NCI-H1105 treated with DMSO at 0.1 percent for 48 hours (cell line): ENCODE measurements at regions not wholly inside any gene's neighbourhood (a gene's known extent, or its start where the extent isn't known, plus 50 kb on each side); places are given as distances from the start of the nearest gene placed in this dataset.

Experiments used
- DNase-seq: peaks from one replicate; lab custom pipeline; 2025; lab: John Stamatoyannopoulos, UW

DNA sequence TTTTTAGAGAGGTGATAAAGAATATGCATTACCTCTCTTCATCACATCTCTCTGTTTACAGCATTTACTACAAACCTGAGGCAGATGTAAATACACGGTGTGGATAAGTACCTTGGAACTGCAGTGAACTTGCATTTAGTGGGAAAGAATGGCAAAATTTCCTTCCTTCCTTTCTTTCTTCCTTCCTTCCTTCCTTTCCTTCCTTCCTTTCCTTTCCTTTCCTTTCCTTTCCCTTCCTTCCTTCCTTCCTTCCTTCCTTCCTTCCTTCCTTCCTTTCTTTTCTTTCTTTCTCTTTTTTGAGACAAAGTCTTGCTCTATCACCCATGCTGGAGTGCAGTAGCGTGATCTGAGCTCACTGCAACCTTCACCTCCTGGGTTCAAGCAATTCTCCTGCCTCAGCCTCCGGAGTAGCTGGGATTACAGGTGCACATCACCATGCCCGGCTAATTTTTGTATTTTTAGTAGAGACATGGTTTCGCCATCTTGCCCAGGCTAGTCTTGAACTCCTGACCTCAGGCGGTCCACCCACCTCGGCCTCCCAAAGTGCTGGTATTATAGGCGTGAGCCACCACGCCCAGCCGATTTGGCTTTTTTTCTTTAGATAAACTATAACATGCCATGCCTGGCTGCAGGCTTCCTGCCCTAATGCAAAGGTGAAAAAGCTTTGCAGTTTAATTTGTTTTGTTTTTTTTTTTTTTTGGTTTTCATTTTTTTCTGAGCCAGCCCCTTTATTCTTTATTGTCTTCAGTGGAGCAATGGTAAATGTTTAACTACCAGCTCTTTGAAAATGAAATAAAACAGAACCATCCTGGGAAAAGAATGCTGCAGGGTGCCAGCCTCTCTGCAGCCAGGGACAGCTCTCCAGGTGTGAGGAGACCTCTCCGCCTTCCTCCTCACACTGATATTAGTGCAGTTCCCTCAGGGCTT lies 64.2 kb upstream of the NEDD9 start:
- DNase-seq: no peak

- no peak for DNase-seq
Observed at GRCh38 chr6:11295969-11296368, 63.5 kb upstream of the NEDD9 start.

DNA sequence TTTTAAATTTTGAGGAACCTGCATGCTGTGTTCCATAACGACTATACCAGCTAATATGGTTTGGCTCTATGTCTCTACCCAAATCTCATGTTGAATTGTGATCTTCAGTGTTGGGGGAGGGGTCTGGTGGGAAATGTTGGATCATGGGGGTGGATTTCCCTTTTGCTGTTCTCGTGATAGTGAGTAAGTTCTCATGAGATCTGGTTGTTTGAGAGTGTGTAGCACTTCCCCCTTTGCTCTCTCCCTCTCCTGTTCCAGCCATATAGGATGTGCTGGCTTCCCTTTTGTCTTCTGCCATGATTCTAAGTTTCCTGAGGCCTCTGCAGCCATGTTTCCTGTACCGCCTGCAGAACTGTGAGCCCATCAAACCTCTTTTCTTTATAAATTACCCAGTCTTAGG lies 61.8 kb upstream of the NEDD9 start:
- DNase-seq: no peak

DNA sequence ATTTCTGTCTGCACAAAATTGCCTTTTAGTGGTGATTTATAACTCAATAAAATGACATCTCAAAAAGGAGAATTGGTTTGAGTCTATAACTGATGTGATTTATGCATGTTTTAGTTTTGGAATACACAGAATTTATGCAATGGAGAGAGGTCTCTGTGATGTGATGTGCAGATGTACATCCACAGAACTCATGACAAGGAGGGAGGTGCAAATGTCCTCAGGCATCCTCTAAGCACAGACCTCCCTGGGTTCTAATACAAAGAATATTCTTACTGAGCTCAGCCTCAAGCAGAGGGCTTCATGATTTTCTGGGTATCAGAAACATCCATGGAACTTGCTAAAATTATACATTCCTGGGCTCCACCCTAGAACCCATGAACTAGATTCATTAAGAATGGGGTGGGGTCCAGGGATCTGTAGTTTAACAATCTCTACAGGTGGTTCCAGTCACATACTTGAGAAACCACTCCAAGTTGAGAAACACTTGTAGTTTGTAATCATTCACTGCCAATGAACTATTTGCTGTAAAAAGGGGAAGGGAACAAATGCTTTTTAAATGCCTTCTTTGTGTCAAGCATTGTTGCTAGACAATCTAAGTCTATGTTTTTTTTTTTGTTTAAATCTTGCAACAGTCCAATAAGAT lies 60.2 kb upstream of the NEDD9 start:
- DNase-seq: no peak

GRCh38 chr6:11292091-11292490 lies 59.6 kb upstream of the NEDD9 start:
- no peak for DNase-seq

GRCh38 chr6:11291582-11291981 lies 59.1 kb upstream of the NEDD9 start:
- DNase-seq: no peak

GRCh38 chr6:11290027-11290426 lies 57.6 kb upstream of the NEDD9 start:
- DNase-seq: no peak

GRCh38 chr6:11288065-11288464 lies 55.6 kb upstream of the NEDD9 start:
- no peak for DNase-seq

- DNase-seq: no peak
Observed at GRCh38 chr6:11284996-11285395, 52.5 kb upstream of the NEDD9 start.

GRCh38 chr6:11283629-11284028 lies 51.2 kb upstream of the NEDD9 start:
- DNase-seq: no peak

DNA sequence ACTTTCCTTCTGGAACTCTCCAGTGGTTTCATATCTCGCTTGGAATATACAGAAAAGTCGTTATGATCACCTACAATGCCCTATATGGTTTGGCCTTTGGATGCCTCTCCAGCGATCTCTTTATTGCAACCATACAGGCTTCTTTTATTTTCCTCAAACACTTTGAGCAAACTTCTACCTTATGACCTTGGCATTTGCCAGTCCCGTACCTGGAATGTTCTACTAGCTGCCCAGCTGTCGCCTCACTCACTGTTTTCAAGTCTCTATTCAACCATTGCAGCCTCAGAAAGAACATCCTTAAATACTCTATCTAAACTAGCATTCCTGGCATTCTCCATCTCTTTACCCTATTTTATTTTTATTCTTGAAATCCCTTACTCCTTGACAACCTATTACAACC lies 50.4 kb upstream of the NEDD9 start:
- DNase-seq: no peak
